MM.1S (cell line): ENCODE measurements at regions not wholly inside any gene's neighbourhood (a gene's known extent, or its start where the extent isn't known, plus 50 kb on each side); places are given as distances from the start of the nearest gene placed in this dataset.

Source experiments
- DNase-seq: peaks from one replicate; pipeline ENCODE4 v3.0.0-alpha.2; 2015
- H2AFZ ChIP-seq: fragments of 300-600 bp; sonication (generic); 2 replicates; pipeline ENCODE4 v1.6.0; 2016; ENCODE audit warnings: antibody characterized with exemption, low read length
- H3F3A ChIP-seq: fragments of 300-600 bp; sonication (generic); 2 replicates; pipeline ENCODE4 v1.6.1; 2016; ENCODE audit warnings: mild to moderate bottlenecking, antibody characterized with exemption, low read length, moderate library complexity, mixed read lengths; ENCODE audit not compliant: insufficient read depth
- H3K27ac ChIP-seq: fragments of 300-600 bp; sonication (generic); 2 replicates; pipeline ENCODE4 v1.5.1; 2016; ENCODE audit warnings: mild to moderate bottlenecking, low read length
- H3K27me3 ChIP-seq: fragments of 300-600 bp; sonication (generic); replicated peaks from 2 replicates; pipeline ENCODE4 v1.6.0; 2016; ENCODE audit warnings: low read length; ENCODE audit not compliant: insufficient read depth
- H3K36me3 ChIP-seq: fragments of 300-600 bp; sonication (generic); replicated peaks from 2 replicates; pipeline ENCODE4 v1.6.1; 2016; ENCODE audit warnings: mild to moderate bottlenecking, low read length, mixed read lengths; ENCODE audit not compliant: insufficient read depth
- H3K4me1 ChIP-seq: fragments of 300-600 bp; sonication (generic); 2 replicates; pipeline ENCODE4 v1.6.1; 2016; ENCODE audit warnings: low read length, mixed read lengths
- H3K4me2 ChIP-seq: fragments of 300-600 bp; sonication (generic); 2 replicates; pipeline ENCODE4 v1.6.0; 2016; ENCODE audit warnings: low read depth, low read length
- H3K4me3 ChIP-seq: fragments of 300-600 bp; sonication (generic); 2 replicates; pipeline ENCODE4 v1.5.1; 2016; ENCODE audit warnings: low read length, mixed read lengths
- H3K79me2 ChIP-seq: fragments of 300-600 bp; sonication (generic); 2 replicates; pipeline ENCODE4 v1.6.1; 2016; ENCODE audit warnings: mixed run types, low read length, mixed read lengths
- H3K9ac ChIP-seq: fragments of 300-600 bp; sonication (generic); 2 replicates; pipeline ENCODE4 v1.6.1; 2016; ENCODE audit warnings: low read length, mixed read lengths
- H3K9me2 ChIP-seq: fragments of 300-600 bp; sonication (generic); replicated peaks from 2 replicates; pipeline ENCODE4 v1.6.1; 2016; ENCODE audit warnings: mild to moderate bottlenecking, low read length, mixed read lengths; ENCODE audit not compliant: insufficient read depth
- H3K9me3 ChIP-seq: fragments of 300-600 bp; sonication (generic); replicated peaks from 2 replicates; pipeline ENCODE4 v1.6.1; 2016; ENCODE audit warnings: mild to moderate bottlenecking, low read length, mixed read lengths; ENCODE audit not compliant: insufficient read depth
- H4K20me1 ChIP-seq: fragments of 300-600 bp; sonication (generic); 2 replicates; pipeline ENCODE4 v1.6.1; 2016; ENCODE audit warnings: mild to moderate bottlenecking, low read length, moderate library complexity, mixed read lengths; ENCODE audit not compliant: insufficient read depth
- EZH2 ChIP-seq: fragments of 300-600 bp; sonication (generic); optimal IDR thresholded peaks from 2 replicates; pipeline ENCODE3; 2017; ENCODE audit warnings: low read depth, mild to moderate bottlenecking, antibody characterized with exemption, low read length, mixed read lengths
- EZH2phosphoT487 ChIP-seq: fragments of 300-600 bp; sonication (generic); IDR thresholded peaks from 2 replicates; pipeline ENCODE4 v1.6.1; 2018; ENCODE audit warnings: antibody characterized with exemption, low read length
- TF ChIP-seq, protein P1 (sequence below): fragments of 300-600 bp; sonication (generic); IDR thresholded peaks from 2 replicates; pipeline ENCODE4 v1.5.1; 2016; ENCODE audit warnings: antibody characterized with exemption, low read length, mixed read lengths

DNA sequence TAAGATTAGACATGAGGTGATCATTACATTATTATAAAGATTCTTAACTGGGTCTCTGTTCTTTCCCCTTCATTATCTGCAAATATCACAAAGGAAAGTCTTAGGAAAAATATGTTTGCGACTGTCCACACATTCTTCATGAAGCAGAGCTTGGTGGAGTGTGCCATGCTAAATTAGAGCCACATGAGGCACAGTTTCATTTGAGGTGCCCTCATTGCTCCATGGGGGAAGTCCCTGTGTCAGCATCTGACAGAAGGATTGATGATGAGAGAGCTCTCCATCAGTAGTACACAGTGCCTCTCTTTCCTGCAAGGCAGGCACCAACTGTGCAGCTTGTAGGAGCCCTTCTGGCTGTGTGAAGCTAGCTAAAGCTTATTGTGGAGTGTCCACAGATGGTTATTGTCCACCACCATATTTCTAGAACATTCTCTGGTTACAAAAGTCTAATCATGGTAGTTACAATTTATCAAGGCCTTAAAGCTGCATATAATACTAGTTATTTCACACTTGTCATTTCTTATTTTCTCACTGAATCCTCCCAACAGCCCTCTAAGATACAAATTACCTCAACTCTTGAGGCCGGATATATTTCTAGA is 63.9 kb downstream of the C9orf152 start:
- H3K4me1 ChIP-seq = peaks cover 77% of the 10 kb centered on the region
- peak overlapping the region; percentile 95 for H3K27ac ChIP-seq
- H3F3A ChIP-seq = peaks cover 50% of the 10 kb centered on the region
- H3K9me2 ChIP-seq = no peaks in the 10 kb centered on the region
- no peak overlapping the region for H2AFZ ChIP-seq
- no peaks in the 10 kb centered on the region for H3K9me3 ChIP-seq
- peak overlapping the region; percentile 75 for H3K4me2 ChIP-seq
- no peaks in the 10 kb centered on the region for H4K20me1 ChIP-seq
- peaks cover 92% of the 10 kb centered on the region for H3K79me2 ChIP-seq
- TF ChIP-seq EZH2phosphoT487 (no peak), EZH2 (no peak)
- TF ChIP-seq, protein P1, sequence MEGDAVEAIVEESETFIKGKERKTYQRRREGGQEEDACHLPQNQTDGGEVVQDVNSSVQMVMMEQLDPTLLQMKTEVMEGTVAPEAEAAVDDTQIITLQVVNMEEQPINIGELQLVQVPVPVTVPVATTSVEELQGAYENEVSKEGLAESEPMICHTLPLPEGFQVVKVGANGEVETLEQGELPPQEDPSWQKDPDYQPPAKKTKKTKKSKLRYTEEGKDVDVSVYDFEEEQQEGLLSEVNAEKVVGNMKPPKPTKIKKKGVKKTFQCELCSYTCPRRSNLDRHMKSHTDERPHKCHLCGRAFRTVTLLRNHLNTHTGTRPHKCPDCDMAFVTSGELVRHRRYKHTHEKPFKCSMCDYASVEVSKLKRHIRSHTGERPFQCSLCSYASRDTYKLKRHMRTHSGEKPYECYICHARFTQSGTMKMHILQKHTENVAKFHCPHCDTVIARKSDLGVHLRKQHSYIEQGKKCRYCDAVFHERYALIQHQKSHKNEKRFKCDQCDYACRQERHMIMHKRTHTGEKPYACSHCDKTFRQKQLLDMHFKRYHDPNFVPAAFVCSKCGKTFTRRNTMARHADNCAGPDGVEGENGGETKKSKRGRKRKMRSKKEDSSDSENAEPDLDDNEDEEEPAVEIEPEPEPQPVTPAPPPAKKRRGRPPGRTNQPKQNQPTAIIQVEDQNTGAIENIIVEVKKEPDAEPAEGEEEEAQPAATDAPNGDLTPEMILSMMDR = peak; percentile 43
- peak; percentile 90 for DNase-seq
- H3K36me3 ChIP-seq = no peaks in the 10 kb centered on the region; the same call in 1 of the 2 replicates
- peak overlapping the region; percentile 62 for H3K9ac ChIP-seq
- no peaks in the 10 kb centered on the region for H3K27me3 ChIP-seq
- peak overlapping the region; percentile 38 for H3K4me3 ChIP-seq

GRCh38 chr9:110146373-110146772 is 61.6 kb downstream of the C9orf152 start:
- H3K36me3 ChIP-seq = no peaks in the 10 kb centered on the region
- H3K27ac ChIP-seq = peak overlapping the region; percentile 87; the same call in 1 of the 2 replicates
- TF ChIP-seq EZH2 = no peak
- TF ChIP-seq, protein P1 = no peak
- TF ChIP-seq EZH2phosphoT487 = no peak
- H3K79me2 ChIP-seq = peaks cover 92% of the 10 kb centered on the region
- H2AFZ ChIP-seq = no peak overlapping the region
- H3K27me3 ChIP-seq = no peaks in the 10 kb centered on the region
- no peaks in the 10 kb centered on the region for H4K20me1 ChIP-seq
- DNase-seq = no peak
- peak overlapping the region; percentile 82; the same call in 1 of the 2 replicates for H3K4me2 ChIP-seq
- no peak overlapping the region for H3K4me3 ChIP-seq
- H3K9me3 ChIP-seq = no peaks in the 10 kb centered on the region
- peaks cover 70% of the 10 kb centered on the region for H3F3A ChIP-seq
- peaks cover 71% of the 10 kb centered on the region for H3K4me1 ChIP-seq
- H3K9me2 ChIP-seq = no peaks in the 10 kb centered on the region
- H3K9ac ChIP-seq = no peak overlapping the region

- Histone ChIP-seq H3K9ac (peak overlapping the region; percentile 74), H3K79me2 (peaks cover 97% of the 10 kb centered on the region), H3K4me1 (peaks cover 72% of the 10 kb centered on the region), H3K27ac (peak overlapping the region; percentile 87), H4K20me1 (no peaks in the 10 kb centered on the region), H3K9me3 (no peaks in the 10 kb centered on the region), H3K4me2 (peak overlapping the region; percentile 82), H3K36me3 (no peaks in the 10 kb centered on the region), H3K4me3 (peak overlapping the region; percentile 71), H3K27me3 (no peaks in the 10 kb centered on the region), H3K9me2 (no peaks in the 10 kb centered on the region), H3F3A (peaks cover 68% of the 10 kb centered on the region), H2AFZ (no peak overlapping the region)
- TF ChIP-seq, protein P1 = no peak
- no peak for TF ChIP-seq EZH2phosphoT487
- no peak for TF ChIP-seq EZH2
- peak; percentile 92 for DNase-seq
These were observed 59.6 kb downstream of the C9orf152 start for GRCh38 chr9:110148384-110148783.
